NCI-H2171 (cell line): ENCODE measurements at regions not wholly inside any gene's neighbourhood (a gene's known extent, or its start where the extent isn't known, plus 50 kb on each side); places are given as distances from the start of the nearest gene placed in this dataset.

ENCODE experiments used
- DNase-seq: peaks from one replicate; lab custom pipeline; 2025; lab: John Stamatoyannopoulos, UW

DNA sequence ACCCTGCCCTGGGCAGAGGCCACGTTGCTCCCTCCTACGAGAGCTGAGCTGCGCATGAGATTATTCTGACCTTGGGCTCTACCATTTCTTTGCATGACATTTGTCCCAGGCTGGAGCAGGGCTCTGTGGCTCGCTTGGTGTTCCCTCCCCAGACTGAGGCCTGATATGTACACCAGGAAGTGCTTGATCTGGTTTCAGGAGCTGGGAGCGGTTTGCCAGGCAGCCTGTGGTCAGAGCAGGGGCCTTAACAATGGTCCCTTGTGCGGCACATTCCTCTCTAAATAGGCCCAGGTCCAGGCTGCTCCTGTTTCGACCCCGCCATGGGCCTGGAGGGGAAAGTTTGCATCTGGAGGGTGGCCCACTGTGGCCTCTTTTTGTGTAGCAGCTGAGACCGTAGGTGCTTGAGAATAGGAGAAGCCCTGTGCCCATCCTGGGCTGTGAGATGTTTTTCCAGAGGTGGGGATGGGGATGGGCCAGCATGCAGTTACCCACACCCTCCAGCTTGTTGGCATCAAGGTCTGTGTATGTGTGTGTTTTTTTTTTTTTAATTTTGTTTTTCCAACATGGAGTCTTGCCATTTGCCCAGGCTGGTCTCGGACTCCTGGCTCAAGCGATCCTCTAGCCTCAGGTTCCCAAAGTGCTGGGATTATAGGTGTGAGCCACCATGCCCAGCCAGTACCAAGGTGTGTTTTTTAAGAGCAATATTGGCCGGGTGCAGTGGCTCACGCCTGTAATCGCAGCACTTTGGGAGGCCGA, 253.9 kb downstream of the SEC14L1 start:
- DNase-seq, result no peak

DNA sequence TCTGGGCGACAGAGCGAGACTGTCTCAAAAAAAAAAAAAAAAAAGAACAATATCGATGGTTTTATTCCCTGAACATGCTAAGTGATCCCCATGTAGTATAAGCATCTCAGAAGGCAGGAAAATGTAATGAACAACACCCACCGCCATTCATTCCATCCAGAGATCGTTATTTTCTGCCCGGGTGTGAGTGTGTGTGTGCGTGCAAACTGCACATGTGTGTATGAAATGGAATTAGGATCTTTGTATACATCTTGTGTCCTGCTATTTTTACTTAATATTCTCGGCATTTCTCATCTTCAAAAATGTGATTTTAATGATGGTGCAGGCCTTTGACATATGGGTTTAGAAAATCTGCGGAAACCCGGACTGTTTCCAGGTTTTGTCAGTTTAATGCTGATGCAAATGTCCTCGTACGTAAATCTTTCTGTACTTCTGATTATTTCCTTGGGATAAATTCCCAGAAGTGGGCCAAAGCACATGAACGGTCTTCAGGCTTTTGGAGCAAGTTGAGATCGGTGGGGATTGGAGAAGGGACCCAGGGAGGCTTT, 254.8 kb downstream of the SEC14L1 start:
- DNase-seq, result no peak

DNA sequence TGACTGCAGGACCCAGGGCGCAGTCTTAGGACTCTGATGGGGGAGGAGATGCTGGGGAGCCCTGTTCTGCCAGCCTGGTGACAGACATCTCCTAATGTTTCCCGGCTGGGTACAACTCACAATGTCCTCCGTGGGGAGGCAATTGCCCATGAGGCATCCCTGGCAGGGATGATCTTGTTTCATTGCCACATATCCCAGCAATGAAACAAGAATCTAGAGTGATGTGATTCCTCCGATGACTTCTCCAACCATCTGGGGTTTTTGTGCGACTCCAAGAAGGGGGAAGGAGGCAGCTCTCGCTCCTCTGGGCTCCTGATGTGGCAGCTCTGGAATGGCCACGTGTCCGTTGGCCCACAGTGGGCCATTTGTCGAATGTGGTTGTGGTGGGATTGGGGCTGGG, 255.8 kb downstream of the SEC14L1 start:
- DNase-seq, result no peak

DNA sequence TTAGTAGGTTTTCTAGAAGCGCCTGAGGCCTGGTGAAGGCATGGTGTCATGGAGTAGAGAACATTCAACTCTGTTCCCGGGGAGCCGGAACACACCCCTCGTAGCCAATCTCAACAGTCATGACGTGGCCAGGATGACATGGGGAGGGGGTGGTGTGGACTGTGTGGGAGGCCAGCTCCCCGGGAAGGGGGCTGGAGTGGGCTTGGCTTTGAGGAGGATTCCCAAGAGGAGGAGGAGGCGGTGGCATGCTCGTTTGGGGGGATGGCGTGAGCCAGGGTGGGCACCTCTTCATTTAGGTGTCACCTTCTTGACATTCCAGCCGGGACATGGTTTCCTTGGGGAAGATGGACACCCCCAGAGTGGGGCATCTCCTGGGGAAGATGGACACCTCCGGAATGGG, 257.5 kb downstream of the SEC14L1 start:
- no peak for DNase-seq

DNA sequence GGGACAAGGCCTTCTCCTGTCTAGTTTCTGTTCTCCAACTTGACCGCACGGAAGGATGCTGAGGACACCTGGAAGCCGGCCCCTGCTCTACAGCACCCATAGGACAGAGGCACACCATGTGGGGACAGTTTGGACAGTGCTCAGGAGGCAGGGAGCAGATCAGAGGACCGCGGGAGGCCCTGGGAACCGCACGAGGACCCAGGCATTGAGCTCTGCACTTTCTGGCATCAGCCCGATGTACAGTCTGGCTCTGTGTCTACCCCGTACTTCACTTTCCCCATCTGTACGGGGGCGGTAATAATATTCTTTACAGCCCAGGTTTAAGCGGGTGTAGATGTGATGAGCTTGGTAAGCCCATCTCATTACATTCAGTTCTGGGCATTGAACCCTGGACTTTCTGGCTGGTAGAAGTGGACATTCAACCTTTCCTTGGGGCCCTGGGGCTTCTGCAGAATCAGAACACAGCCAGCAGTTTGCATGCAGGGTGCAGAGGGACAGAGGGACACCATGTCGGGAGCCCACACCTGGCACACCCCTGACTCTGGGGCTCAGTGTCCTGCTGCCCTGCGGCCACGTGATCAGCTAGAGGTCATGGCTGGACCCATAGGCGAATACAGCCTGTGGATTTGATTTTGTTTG, 258.7 kb downstream of the SEC14L1 start:
- DNase-seq, result no peak

DNA sequence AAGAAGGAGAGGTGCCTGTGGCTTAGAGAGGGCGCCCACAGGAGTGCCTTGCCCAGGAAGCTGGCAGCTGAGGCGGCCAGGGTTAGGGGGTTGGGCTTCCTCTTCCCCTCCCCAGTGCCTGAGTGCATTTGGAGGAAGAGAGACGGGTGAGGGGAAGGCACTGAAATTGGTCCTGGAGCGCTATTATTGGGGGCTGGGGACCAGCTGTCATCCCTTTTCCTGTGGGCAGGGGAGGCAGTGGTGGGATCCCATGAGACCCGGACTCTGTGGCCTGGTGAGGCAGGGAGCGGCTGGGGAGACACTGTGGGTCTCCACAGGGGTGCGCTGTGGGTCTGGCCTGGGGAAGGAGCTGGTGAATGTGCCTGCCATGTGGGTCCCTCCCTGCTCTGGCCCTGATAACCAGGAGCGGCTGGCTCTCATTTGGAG, 259.7 kb downstream of the SEC14L1 start:
- DNase-seq, result peak; percentile 69

DNA sequence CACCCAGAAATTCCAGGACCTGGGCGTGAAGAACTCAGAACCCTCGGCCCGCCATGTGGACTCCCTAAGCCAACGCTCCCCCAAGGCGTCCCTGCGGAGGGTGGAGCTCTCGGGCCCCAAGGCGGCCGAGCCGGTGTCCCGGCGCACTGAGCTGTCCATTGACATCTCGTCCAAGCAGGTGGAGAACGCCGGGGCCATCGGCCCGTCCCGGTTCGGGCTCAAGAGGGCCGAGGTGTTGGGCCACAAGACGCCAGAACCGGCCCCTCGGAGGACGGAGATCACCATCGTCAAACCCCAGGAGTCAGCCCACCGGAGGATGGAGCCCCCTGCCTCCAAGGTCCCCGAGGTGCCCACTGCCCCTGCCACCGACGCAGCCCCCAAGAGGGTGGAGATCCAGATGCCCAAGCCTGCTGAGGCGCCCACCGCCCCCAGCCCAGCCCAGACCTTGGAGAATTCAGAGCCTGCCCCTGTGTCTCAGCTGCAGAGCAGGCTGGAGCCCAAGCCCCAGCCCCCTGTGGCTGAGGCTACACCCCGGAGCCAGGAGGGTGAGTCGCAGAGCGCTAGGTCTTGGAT, 261.5 kb downstream of the SEC14L1 start:
- no peak for DNase-seq

DNA sequence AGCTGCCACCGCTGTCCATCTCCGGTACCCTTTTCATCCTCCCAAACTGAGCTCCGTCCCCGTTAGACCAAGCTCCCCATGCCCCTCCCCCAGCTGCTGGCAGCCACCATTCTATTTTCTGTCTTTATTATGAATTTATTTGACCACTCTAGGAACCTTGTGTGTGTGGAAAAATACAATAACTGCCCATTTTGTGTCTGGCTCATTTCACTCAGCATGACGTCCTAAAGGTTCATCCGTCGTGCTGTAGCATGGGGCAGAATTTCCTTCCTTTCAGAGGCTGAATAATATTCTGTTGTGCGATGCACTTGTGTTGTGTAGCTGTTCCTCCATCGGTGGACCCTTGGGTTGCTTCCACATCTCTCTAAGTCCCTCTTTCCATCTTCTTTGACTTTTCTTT, 263.1 kb downstream of the SEC14L1 start:
- no peak for DNase-seq

DNA sequence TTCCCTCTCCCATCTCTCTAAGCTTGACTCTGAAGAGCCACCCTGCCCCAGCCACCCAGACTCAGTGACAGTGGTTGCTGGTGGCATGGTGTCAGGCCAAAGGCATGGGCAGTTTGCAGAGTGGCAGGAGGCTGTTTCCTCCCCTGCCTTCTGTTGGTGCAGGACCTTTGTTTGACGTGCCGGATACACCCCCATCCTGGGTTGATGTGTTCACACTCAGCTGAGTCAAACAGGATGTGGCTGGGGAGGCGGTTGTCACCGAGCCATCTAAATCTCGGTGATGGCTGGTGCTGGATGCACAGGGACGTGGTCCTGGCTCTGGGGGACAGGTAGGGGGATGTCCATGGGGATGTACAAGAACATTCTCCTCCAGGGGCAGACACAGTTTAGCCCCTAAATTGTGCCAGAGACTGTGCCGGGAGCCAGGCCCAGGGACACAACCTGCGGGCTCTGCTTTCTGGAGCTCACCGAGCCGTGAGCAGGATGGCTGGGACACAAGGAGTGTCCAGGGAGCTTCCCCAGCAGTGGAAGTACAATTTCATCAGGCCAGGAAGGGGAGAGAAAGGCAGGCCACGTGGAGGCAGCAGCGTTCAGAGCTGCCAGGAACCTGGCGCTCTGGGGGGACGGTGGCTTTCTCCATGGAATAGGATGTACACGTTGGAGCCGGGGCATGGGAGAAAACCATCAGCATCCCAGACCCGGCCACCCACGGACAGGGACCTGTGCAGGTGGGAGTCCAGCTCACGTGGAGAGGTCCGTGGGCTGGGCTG, 264.2 kb downstream of the SEC14L1 start:
- DNase-seq, result no peak

DNA sequence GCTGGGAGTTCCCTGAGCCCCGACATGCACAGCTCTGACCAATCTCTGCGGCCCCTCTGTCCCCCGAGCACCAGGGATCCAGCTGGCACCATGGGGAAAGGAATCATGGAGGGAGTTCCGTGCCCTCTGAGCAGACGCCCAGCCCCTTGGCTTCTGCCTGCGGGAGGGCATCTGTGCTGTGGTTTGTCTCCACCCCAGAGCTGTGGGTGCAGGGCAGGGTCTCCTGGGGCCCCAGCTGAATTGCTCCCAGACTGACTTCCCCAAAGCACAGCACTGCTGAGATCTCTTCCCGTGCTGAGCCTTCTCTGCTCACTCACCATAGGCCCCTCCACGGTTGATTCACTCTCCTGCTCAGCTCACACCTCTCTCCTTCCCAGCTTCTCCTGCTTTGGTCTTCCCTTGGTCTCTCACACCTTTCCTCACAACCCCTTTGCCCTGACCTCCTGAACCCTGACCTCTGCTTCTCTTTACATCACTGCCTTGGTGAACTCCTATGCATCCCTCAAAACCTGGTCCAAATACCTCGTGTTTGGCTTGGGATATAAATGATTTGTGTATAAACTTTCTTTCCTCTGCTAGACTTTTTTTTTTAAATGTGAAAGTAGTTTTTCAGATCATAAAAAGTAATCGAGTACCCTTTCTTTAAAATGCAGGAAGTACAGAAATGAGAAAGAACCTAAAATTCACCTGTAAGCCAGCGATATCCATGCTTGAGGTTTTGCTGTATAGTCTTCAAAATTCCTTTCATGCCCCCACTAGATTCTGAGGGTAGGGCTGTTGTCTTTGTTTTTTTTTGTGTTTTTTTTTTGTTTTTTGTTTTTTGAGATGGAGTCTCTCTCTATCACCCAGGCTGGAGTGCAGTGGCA, 265.3 kb downstream of the SEC14L1 start:
- DNase-seq, result no peak

DNA sequence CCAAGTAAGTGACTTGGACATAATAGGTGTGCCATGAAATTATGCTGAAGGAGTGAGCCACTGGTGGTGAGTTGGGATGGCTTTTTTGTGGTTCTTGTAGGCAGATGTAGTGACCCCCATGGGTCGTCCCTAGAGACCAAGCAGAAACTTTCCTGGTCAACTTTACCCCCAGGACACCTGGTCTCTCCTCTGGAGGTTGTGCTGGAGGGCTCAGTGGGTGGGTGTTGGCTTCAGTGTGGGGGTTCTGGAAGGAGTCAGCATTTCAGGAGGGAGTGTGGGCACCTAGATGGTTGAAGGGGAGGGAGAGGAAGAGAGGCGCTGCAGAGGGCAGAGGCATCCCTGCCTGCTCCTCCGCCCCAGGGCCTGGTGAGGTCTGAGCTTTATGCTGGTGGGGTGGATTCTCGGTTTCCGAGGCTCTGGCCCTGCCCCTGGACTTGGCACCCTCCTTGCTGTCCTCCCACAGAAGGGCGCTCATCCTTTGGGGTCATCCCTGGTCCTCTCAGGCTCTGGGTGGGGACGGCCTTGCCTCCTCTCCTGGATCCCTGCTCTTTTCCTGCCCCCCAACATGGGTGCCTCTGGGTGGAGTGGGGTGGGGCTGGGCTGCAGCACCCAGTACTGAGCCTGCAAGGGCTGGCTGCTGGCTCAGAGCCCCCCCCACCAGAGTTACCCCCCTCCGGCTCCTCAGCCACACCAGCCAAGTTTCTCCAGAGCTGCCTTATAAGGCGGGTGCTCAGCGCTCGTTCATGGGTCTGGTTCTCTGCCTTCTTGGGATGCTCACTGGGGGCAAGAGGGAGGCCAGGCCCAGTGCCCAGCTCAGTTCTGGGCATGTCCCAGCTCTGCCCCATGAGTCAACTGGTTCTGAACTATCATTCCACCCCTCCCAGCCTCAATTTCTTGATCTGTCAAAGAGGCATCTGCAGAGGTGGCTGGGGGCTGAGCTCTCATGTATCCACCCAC, 266.8 kb downstream of the SEC14L1 start:
- DNase-seq, result no peak

DNA sequence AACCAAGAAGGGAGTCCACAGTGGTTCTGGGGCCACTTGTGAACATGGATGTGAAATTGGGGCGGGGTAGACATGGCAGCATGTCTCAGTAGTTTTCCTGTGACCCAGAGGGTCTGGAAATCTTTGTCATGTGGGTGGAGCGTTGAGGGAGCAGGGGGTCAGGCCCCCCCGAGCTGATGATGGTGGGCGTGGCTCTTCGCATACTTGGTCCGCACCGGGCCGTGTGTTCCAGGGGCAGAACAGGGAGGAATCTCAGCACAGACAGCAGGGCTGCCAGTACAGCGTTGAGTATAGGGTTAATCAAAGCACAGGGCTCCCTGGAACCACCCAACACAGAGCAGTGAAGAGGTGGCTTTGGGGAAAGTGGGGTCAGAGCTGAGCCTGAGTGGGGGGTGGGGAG, 267.5 kb downstream of the SEC14L1 start:
- no peak for DNase-seq

DNA sequence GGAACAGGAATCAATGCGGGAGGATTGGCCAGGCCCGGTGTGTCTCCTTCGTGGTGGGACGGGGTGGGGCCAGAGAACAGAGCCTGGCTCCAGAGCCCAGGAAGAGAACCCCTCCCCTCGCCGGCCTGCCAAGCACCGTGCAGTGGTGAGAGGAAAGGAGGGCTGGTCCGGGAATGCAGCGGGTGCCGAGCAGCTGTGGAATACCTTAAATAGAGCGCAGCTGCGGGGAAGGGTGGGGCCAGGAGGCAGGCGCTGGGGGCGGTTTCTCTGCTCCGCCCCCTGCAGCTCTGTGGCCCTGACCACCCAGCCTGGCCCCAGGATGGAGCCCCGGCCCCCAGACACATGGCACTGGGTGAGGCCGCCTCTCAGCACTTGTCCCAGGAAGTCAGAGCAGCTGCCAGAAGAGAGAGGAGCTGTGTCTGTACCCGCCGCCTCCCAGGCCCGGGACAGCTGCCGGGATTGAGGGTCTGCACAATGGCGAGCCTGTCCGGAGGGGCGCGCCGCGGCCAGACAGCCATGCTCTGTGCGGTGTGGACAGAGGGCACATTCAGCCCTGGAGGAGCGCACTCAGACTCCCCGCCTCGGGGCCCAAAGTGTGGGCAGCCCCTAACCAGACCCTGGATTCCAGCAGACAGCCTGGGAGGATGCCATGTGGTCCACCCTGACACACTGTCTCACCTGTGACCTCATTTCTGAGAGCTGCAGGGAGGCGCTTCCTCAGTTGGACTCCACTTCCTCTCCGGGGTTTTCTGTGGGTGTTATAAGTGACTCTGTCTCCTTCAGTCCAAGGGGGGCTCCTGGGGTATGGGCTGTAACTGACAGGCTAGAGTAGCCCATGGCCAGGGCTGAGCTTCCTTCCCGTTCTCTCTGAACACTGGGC, 268.8 kb downstream of the SEC14L1 start:
- DNase-seq, result no peak

DNA sequence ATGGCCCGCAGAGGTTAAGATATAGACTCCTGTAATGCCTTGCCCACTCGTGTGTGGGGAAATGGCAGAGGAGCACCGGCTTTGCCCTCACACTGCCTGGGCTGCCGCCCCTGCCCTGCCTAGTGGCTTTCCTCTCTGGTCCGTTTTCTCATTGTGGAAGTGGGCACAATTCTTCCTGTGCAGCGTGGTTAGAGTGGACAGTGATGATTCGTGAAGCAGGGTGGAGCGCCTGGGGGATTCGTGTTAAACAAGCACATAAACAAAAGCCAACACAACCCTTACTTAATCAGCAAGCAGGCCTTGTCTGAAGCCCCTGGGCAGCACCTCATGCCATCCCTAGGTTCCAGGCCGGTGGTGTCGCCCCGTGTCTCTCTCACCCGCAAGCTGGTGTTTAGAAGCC, 269.7 kb downstream of the SEC14L1 start:
- no peak for DNase-seq

DNA sequence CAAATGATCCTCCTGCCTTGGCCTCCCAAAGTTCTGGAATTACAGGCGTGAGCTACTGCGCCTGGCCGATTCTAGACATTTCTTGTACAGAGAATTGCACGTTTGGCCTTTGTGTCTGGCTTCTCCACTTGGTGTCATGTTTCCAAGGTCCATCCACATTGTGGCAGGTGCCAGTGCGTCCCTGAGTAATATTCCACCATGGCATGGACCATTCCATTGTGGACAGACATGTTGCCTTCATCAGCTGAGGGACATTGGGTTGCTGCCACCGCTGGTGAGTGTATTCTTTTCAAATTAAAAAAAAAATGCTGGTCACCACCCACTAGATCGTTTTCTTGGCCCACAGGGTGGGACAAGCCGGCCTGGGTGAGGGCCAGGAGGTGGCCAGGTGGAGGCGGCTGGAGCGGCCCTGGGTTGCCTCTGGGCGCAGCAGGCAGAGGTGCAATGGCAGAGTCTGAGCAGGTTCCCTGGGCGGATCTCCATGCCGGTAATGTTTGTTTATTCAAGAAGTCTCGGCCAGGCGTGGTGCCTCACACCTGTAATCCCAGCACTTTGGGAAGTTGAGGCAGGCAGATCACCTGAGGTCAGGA, 274.1 kb downstream of the SEC14L1 start:
- DNase-seq, result no peak

DNA sequence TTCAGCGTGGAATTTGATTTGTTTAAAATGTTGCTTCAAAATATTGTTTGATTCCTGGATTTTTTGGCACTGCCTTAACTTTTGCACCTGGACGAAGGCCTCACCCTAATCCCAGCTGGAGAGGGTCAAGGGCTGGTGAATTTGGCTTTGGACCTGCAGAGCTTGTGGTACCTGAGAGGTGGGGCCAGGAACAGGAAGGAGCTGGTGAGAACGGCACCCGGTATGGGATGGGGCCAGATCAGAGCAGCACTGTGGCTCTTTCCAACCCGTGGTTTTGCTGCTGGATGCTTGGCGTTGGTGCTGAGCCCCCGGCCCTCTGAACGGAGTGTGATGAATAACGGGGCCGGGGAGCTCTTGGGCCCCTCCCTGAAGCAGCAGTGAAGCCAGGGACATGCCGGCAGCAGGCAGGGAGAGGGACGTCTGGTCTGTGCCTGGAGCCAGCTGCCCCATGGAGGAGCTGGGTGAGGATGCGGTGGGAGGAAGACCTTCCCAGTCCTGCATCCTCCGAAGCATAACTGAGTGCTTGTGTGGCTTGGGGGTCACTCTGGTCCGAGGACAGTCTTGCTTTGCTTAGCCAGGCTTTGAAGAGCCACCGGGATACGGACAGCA, 275.4 kb downstream of the SEC14L1 start:
- no peak for DNase-seq

DNA sequence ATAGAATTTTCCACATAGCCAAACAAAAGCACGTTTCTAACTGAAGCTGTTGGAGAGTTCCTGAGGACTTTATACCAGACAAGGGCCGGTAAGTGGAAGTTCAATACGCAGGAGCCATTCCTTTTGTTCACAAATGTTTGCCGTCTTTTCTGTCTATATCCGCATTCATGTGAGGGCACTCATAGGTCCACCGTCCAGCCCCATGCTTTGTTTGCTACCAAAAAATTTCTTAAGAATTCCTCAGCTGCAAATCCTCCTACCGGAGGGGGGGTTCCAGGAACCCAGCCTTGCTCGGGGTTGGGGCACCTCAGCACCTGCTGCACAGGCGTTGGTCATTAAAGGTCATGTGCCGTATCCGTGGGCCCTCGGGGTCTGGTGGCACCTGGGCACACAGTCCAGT, 276.8 kb downstream of the SEC14L1 start:
- no peak for DNase-seq

DNA sequence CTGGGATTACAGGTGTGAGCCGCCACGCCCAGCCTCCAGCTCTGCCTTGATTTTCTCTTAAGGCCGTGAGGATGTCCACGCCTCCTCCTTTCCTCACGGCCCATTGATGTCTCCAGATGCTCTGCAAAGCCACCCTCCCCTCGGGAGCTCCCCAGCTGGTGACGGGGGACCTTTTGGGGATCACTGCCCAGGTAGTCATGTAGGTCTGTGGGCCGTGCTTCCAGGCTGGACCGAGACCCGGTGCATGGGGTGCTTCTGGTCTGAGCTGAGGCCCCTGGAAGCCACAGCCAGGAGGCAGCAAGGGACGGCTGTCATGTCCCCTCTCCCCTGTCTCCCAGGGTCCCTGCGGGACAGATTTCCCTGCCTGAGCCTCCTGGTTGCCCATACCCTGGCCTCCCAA, 277.8 kb downstream of the SEC14L1 start:
- DNase-seq, result no peak
